VCaP (cell line): ENCODE measurements at regions not wholly inside any gene's neighbourhood (a gene's known extent, or its start where the extent isn't known, plus 50 kb on each side); places are given as distances from the start of the nearest gene placed in this dataset.
A peak's percentile ranks its signal among the peaks of the same experiment; 100 is the strongest.

ENCODE experiments used
- H3K27ac ChIP-seq: fragments of 450-650 bp; 2 replicates; pipeline ENCODE4 v1.5.1; 2017
- CTCF ChIP-seq: fragments of 450-650 bp; conservative IDR thresholded peaks from 2 replicates; pipeline ENCODE4 v1.5.1; 2017; ENCODE audit warnings: mild to moderate bottlenecking, moderate library complexity

- TF ChIP-seq CTCF, result no peak
Observed at GRCh38 chr4:10178763-10179162, 62.2 kb upstream of the WDR1 start.

GRCh38 chr4:10175626-10176025 lies 59.0 kb upstream of the WDR1 start:
- TF ChIP-seq CTCF, result no peak
- H3K27ac ChIP-seq, result peak overlapping the region; percentile 99

More at GRCh38 chr4:10178763-10179162, 62.2 kb upstream of the WDR1 start:
- H3K27ac ChIP-seq, result no peak overlapping the region

GRCh38 chr4:10173754-10174749 lies 57.5 kb upstream of the WDR1 start:
- peak overlapping the region; percentile 99 for H3K27ac ChIP-seq
- TF ChIP-seq CTCF, result no peak

GRCh38 chr4:10173037-10173753 lies 56.6 kb upstream of the WDR1 start:
- TF ChIP-seq CTCF, result peak; percentile 53
- peak overlapping the region; percentile 99 for H3K27ac ChIP-seq

GRCh38 chr4:10172278-10172921 lies 55.8 kb upstream of the WDR1 start:
- no peak for TF ChIP-seq CTCF
- H3K27ac ChIP-seq, result peak overlapping the region; percentile 99

- TF ChIP-seq CTCF, result no peak
- no peak overlapping the region for H3K27ac ChIP-seq
Observed at GRCh38 chr4:10171055-10171454, 54.5 kb upstream of the WDR1 start.
